ENCODE measurements at regions not wholly inside any gene's neighbourhood (a gene's known extent, or its start where the extent isn't known, plus 50 kb on each side); places are given as distances from the start of the nearest gene placed in this dataset.

DNA sequence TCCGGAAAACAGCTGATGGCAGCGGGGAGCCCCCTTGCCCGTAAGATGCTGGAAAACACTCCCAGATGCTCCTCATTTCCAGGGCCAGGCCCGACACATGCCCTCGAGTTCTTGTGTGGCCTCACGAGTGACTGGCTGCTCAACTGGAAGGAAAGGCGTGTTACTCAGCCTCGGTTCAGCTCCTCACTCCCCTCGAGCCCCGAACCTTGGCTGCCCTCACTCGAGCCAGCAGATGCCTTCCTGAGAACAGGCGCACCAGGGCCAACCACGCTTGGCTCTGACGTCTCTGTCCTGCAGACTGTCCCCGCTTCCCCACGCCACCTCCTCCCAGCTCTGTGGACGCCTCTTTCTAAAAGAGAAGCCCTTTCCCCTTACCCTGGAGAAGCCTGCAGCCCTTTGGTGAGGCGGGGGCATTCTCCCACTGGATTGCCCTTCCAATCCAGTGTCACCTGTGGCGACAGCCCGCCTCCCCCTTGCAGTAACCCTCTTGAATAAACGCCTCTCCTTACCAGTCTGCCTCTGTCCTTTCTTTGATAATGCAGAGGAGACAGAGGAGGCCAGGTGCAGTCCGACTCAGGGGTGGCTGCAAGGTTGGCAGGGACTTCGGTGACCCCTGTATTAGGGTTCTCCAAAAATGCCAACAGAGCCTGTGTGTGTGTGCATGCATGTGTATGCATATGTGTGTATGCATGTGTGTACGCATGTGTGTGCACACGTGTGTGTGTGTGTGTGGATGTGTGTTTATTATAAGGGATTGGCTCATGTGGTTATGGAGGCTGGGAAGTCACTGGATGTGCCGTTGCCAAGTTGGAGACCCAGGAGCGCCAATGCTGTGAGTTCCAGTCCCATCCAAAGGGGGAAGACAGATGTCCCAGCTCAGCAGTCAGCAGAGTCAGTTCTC lies 166.3 kb downstream of the KIF26A start:
- TF ChIP-seq POLR2A (IDR thresholded peaks at IDR 0.05) (no peak), POLR2AphosphoS5 (IDR thresholded peaks at IDR 0.05) (no peak)
- TF ChIP-seq, protein P1, sequence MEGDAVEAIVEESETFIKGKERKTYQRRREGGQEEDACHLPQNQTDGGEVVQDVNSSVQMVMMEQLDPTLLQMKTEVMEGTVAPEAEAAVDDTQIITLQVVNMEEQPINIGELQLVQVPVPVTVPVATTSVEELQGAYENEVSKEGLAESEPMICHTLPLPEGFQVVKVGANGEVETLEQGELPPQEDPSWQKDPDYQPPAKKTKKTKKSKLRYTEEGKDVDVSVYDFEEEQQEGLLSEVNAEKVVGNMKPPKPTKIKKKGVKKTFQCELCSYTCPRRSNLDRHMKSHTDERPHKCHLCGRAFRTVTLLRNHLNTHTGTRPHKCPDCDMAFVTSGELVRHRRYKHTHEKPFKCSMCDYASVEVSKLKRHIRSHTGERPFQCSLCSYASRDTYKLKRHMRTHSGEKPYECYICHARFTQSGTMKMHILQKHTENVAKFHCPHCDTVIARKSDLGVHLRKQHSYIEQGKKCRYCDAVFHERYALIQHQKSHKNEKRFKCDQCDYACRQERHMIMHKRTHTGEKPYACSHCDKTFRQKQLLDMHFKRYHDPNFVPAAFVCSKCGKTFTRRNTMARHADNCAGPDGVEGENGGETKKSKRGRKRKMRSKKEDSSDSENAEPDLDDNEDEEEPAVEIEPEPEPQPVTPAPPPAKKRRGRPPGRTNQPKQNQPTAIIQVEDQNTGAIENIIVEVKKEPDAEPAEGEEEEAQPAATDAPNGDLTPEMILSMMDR (IDR thresholded peaks at IDR 0.05) = no peak
